GM18951 (cell line): ENCODE measurements at regions not wholly inside any gene's neighbourhood (a gene's known extent, or its start where the extent isn't known, plus 50 kb on each side); places are given as distances from the start of the nearest gene placed in this dataset.
"Not testable (repeated sequence)": the region's sequence is repeated elsewhere in the genome, so short reads cannot be mapped to it uniquely, and the experiment has no call there.

Experiments used
- POLR2A ChIP-seq: IDR thresholded peaks from 4 replicates; pipeline ENCODE4 v1.6.1; 2011; ENCODE audit warnings: mild to moderate bottlenecking; ENCODE audit not compliant: insufficient read length, insufficient read depth; ENCODE audit errors: extremely low read depth
- in situ Hi-C: fragments of 300-500 bp; cut with MboI; formaldehyde crosslinking; loops from one replicate; pipeline ENCODE4 v1.12.0; 2022; ENCODE audit warnings: low sequenced_read_pairs, mixed read lengths, inconsistent platforms; ENCODE audit not compliant: unreplicated experiment

- no peak for TF ChIP-seq POLR2A
- in situ Hi-C loops, result no loop called here
These were observed 198.2 kb upstream of the NDUFV2 start for GRCh38 chr18:8904316-8904715.

GRCh38 chr18:8908792-8909510, 193.5 kb upstream of the NDUFV2 start:
- TF ChIP-seq POLR2A, result no peak
- in situ Hi-C loops, result no loop called here

GRCh38 chr18:8910186-8910822, 192.2 kb upstream of the NDUFV2 start:
- in situ Hi-C loops, result no loop called here
- TF ChIP-seq POLR2A, result no peak

- in situ Hi-C loops, result no loop called here
- no peak for TF ChIP-seq POLR2A
These were observed 191.7 kb upstream of the NDUFV2 start for GRCh38 chr18:8910843-8911242.

- in situ Hi-C loops, result no loop called here
- no peak for TF ChIP-seq POLR2A
These were observed 190.8 kb upstream of the NDUFV2 start for GRCh38 chr18:8911408-8912340.

GRCh38 chr18:8912348-8913326, 189.9 kb upstream of the NDUFV2 start:
- in situ Hi-C loops, result no loop called here
- no peak for TF ChIP-seq POLR2A

- in situ Hi-C loops, result not testable (repeated sequence)
These were observed 188.7 kb upstream of the NDUFV2 start for GRCh38 chr18:8913606-8914403.

- in situ Hi-C loops, result not testable (repeated sequence)
These were observed 187.9 kb upstream of the NDUFV2 start for GRCh38 chr18:8914404-8915264.

GRCh38 chr18:8920856-8921787, 181.4 kb upstream of the NDUFV2 start:
- in situ Hi-C loops, result not testable (repeated sequence)

GRCh38 chr18:8926464-8926863, 176.0 kb upstream of the NDUFV2 start:
- in situ Hi-C loops, result no loop called here
- no peak for TF ChIP-seq POLR2A
